CD4-positive, alpha-beta T cell treated with Interleukin-17A for 1 hour (primary cell): ENCODE measurements at regions not wholly inside any gene's neighbourhood (a gene's known extent, or its start where the extent isn't known, plus 50 kb on each side); places are given as distances from the start of the nearest gene placed in this dataset.
A peak's percentile ranks its signal among the peaks of the same experiment; 100 is the strongest.
"Not testable (repeated sequence)": the region's sequence is repeated elsewhere in the genome, so short reads cannot be mapped to it uniquely, and the experiment has no call there.

Experiments used
- DNase-seq: peaks from one replicate; pipeline ENCODE4 v3.0.0-alpha.2; 2020

- DNase-seq = no peak
Observed at GRCh38 chr6:91082311-91082832, 495.5 kb upstream of the MAP3K7 start.

GRCh38 chr6:91081452-91082067, 494.7 kb upstream of the MAP3K7 start:
- DNase-seq = peak; percentile 2

GRCh38 chr6:91080871-91081270, 494.0 kb upstream of the MAP3K7 start:
- DNase-seq = no peak

- no peak for DNase-seq
Observed at GRCh38 chr6:91079969-91080368, 493.1 kb upstream of the MAP3K7 start.

GRCh38 chr6:91075244-91075976, 488.5 kb upstream of the MAP3K7 start:
- DNase-seq = no peak

GRCh38 chr6:91063362-91063761, 476.5 kb upstream of the MAP3K7 start:
- DNase-seq = no peak

GRCh38 chr6:91057689-91058088, 470.8 kb upstream of the MAP3K7 start:
- DNase-seq = no peak

GRCh38 chr6:91055959-91056358, 469.1 kb upstream of the MAP3K7 start:
- no peak for DNase-seq

- DNase-seq = not testable (repeated sequence)
Observed at GRCh38 chr6:91052473-91053450, 465.9 kb upstream of the MAP3K7 start.

- DNase-seq = no peak
Observed at GRCh38 chr6:91045161-91045560, 458.3 kb upstream of the MAP3K7 start.

- no peak for DNase-seq
Observed at GRCh38 chr6:91043751-91044150, 456.9 kb upstream of the MAP3K7 start.

- no peak for DNase-seq
Observed at GRCh38 chr6:91042656-91043055, 455.8 kb upstream of the MAP3K7 start.

- no peak for DNase-seq
Observed at GRCh38 chr6:91033964-91034363, 447.1 kb upstream of the MAP3K7 start.

GRCh38 chr6:91031581-91031980, 444.7 kb upstream of the MAP3K7 start:
- no peak for DNase-seq

GRCh38 chr6:91029211-91029610, 442.3 kb upstream of the MAP3K7 start:
- DNase-seq = no peak

GRCh38 chr6:91023529-91023928, 436.7 kb upstream of the MAP3K7 start:
- DNase-seq = no peak

GRCh38 chr6:91020744-91021143, 433.9 kb upstream of the MAP3K7 start:
- DNase-seq = no peak

GRCh38 chr6:91018586-91018985, 431.7 kb upstream of the MAP3K7 start:
- no peak for DNase-seq

- DNase-seq = no peak
Observed at GRCh38 chr6:91013511-91013910, 426.6 kb upstream of the MAP3K7 start.

- DNase-seq = no peak
Observed at GRCh38 chr6:90997076-90997475, 410.2 kb upstream of the MAP3K7 start.

GRCh38 chr6:90993770-90994169, 406.9 kb upstream of the MAP3K7 start:
- DNase-seq = no peak

GRCh38 chr6:90989763-90990162, 402.9 kb upstream of the MAP3K7 start:
- no peak for DNase-seq

GRCh38 chr6:90984066-90984465, 397.2 kb upstream of the MAP3K7 start:
- no peak for DNase-seq
